ENCODE measurements at regions not wholly inside any gene's neighbourhood (a gene's known extent, or its start where the extent isn't known, plus 50 kb on each side); places are given as distances from the start of the nearest gene placed in this dataset.

DNA sequence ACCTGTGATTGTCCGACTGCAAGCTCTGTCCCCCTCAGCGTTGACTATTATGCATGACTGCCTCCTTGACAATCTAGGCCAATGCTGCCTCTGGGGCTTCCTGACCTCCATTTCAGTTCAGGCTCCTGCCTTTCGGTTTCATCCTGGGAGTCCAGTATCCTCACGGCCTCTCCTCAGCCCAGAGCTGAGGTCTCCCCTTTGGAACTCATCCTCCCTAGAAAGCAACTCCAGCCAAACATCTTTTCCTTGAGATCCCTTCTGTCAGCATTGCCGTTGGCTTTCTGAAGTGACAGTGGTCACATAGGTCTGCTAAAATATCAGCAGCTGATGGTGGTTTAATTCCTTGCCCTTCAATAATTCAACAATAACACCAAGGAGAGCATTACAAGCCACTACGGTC lies 519.1 kb upstream of the NBEA start:
- no peak for DNase-seq

DNA sequence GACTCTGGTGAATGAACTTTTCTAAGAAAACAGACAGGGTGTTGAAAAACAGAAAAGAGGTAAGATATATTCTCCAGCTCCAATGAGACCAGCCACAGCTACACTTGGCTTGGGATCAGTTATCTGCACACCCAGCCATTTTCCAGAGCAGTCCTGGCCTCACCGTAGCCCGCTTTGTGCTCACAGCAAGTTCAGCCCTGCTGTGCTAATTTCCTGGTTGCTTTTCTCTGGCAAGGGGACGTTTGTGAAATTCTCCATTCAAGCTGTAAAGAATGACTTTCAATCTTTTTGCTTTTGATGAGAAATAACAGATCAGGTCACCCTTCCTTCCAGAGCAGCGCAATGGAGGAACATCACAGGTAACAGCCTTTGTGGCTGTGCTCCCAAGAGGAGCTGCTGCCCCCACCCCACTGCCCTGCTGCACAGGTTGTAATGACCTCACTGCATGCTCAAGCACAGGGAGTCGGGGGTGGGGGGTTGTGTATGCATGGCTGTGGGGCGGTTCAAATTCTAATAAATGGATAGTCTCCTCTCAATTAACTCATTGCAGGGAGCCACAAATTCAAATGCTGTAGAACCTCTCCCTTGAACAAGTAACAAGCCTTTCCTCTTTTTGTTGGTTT lies 516.6 kb upstream of the NBEA start:
- no peak for DNase-seq

DNA sequence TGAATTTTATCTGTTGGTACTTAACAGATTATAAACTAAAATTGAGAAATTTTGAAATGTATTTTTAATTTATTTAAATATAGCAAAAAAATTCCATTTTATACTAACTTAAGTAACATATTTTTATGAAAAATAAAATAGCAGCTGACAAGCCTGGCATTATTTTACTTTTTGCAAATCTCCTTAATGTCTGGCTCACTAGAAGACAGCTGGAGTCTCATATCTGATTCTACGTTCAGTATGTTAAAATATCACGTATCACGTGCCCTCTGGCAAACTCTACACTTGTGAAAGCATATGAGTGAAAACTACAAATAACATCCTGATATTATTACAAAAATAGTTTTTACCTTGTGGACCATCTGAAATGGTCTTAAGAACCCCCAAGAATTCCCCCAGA lies 513.2 kb upstream of the NBEA start:
- no peak for DNase-seq

DNA sequence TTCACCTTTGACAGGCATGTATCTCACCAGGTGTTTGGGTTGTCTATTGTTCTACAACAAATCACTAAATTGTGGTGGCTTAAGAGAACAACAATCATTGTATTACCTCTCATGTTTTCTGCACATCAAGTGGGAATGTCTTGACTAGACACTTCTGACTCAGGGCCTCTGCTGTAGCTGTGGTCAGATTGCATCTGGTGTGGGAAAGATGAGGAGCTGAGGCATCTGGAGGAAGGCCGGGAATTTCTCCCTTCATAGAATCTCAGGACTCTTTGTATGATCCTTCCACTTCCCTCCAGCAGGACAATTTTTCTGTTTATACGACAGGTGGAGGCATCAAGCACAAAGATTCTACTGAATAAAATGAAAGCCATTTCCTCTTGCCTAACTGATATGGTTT lies 511.8 kb upstream of the NBEA start:
- DNase-seq = no peak

DNA sequence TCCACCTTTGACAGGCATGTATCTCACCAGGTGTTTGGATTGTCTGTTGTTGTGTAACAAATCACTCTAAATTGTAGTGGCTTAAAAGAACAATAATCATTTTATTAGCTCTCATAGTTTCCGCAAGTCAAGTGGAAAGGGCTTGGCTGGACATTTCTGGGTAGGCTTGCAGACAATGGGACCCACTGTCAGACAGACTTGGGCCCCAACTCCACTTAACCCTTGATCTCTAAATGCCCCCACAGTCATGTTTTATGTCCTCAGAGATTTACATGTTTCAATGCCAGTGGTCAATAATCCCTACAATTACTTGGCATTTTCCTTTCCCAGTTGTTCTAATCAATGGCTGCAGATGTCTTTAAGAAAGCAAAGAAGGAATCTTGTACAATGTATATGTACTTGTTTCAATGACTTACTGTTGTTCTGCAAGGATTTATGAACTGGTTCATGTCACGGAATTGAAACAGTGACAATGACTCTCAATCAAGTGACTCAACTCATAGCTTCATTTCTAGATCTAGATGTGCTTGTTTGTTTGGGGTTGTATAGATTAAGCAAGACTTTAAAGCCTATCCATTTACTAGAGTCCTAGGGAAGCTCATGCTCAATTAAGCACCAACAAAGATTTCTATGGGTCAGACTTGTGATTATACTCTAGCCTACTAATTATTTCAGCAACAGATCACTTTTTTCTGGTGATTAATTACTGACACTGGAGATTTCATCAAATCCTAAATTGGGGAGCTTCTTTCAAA lies 510.1 kb upstream of the NBEA start:
- peak; percentile 82 for DNase-seq

DNA sequence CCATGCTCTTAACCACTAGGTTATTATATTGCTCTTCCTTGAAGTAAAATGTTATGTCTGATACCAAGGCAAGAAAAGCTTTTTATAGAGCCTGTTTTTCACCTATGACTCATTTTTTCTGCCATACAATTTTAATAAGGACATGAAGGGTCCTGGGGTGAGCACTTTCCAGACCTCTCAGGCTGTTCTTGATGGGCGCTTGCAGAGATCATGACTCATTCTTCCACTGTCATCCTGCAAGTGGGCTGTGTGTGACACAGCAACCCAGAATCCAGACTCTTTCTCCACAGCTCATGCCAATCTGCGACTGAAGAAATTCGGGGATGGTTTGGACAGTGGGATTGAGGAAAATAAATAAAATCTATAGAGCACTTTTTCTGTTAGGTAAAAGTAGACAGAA lies 506.7 kb upstream of the NBEA start:
- DNase-seq = no peak

DNA sequence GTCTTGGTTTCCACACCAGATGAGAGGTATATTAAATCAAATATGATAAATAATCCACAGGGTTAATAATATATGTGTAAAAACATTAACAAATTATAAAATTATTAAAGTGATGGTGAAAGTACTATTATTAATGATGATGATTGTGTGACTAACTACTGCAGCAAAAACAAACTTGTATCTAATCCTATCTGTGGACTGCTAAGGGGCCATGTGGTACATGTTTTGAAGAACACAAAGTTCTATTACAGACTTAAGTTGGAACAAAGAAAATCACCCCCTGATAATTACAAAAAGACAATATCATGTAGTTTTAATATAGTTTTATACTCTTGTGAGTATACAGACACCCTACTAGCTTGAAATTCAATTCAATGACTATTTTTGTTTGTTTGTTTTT lies 504.2 kb upstream of the NBEA start:
- DNase-seq = no peak

DNA sequence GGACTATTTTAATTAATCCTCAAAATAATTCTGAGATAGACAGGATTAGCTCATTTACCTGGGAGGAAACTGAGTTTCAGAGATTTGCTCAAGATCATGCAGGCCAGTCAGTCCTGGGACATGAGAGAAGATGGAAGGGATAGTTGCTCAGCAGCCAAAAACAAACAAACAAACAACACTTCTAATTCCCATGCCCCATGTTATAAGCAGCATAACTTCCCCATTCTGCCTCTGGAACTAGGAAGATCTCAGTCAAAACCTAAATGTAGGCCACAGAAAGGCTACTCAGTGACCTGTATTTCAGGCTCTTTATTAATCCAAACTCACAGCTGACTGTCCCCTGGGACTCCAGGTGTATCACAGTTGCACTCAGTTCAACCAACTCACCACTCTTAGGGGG lies 489.2 kb upstream of the NBEA start:
- DNase-seq = no peak

DNA sequence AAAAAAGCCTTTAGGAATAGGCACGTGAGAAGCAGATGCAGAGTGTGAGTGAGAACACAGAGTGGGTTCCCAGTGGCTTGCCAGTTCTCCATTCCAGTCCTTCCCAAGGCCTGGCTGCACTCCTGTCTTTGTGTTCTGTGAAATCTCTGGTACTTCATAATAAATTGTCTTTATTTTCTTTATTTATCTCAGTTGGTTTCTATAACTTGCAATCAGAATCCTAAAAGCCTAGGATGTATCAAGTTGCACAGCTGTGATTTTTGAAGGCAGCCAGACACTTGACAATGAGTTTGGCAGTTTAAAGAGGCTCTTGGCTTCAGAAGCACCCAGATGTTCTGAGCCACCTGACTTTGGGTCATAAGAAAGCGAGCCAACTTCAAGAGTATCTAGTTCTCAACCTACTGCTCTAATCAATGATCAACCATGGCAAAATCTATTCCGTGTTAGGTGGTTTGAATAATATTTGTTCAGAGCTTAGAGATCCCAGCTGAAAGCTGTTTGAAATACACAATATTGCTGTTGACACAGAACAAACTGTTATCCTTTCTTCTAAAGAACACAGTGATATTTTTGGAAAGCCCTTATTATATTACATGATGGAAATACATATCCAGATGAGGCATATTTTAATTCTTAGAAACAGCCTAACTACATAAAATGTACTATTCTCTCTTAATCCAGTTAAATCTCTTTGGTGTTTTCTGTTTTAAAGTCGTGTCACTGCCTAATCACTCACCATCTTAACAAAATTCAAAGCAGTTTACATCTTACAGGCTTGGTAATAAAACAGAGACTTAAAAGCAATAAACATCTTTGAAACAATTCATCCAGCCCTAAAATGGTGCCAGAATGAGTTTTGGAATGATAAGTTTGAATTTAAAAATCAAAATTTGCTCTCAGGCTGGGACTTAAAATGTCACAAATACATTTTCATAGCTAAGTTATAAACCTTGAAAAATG lies 483.0 kb upstream of the NBEA start:
- DNase-seq = no peak

DNA sequence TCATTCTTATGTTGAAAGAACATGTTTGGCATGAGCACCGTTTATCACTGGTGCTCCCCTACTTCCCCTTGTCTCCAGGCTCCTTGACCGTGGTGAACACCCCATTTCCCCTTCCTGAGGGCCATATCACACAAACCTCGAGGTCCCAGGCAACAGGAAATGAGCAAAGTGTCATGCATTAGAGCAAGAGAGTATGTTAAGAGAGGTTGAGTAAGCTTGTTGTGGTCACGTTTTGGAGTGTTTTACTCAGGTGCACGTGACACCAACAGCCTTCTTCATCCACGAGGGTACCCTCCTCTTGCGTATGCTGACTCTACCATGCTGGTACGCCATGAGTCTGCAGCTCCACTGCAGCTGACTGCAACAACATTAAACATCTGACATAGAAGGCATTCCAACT lies 482.2 kb upstream of the NBEA start:
- DNase-seq = no peak

DNA sequence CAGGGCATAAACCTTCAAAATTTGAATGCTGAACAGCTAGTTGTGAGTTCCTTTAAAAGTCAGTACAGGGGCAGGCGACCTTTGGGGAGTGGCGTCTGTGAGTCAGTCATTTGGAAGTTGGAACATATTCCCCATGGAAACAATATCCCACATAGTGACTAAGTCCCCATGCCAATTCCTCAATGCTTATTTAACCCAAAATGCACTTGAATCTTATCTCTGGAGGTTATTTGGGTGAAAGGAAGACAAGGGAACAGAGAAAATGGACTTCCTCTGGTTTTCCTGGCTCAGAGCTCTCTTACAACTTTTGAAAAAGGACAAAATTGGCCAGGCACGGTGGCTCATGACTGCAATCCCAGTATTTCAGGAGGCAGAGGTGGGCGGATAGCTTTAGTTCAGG lies 479.2 kb upstream of the NBEA start:
- DNase-seq = no peak

DNA sequence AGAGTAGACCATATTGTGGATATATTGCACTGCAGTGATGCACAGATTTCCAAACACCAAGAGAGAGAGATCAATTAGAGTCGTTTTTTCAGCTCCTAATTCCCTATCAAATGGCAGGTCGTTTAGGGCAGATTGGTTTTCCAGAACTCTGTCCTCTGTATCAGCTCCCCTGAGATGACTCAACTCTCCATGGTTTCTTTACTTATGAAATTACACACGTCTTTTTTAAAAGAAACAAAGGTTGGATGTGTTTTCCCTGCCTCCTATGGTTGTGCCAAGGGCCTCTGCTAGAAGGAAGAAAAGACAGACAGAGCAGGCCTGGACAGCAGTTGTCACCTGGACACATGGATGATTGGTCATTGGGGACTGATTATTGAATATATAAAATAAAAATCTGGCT lies 478.1 kb upstream of the NBEA start:
- peak; percentile 17 for DNase-seq

DNA sequence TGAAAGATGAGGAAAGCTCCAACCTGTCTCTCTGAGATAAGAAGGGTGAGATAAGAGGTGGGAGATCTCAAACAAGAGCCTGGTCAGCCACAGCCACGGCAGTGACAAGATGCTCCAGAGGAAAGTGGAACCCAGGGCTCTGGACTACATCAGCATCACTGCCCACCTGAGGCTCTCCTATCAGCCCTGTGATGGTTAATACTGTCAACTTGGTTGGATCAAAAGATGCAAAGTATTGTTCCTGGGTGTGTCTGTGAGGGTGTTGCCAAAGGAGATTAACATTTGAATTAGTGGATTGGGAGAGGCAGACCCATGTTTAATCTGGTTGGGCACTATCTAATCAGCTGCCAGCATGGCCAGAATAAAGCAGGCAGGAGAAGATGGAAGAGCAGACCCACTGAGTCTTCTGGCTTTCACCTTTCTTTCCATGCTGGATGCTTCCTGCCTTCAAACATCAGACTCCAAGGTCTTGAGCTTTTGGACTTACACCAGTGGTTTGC lies 476.6 kb upstream of the NBEA start:
- no peak for DNase-seq

DNA sequence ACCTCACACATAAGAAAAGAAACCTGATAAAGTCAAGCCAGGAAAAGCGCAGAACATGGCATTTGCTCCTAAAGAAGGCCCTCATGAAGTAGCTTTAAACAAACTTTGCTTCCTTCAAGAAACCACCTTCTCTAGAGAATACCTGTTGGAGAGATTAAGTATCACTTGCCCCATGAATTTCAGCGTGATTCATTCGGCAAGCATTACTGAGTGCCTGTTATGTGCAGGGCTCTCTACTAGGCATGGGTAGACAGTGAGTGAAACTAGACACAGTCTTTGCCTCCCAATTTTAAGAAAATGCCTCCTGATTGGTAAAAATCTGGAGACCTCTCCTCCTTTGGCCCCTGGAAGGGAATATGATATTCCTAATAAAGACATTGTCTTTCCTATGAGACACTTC lies 475.8 kb upstream of the NBEA start:
- DNase-seq = no peak

DNA sequence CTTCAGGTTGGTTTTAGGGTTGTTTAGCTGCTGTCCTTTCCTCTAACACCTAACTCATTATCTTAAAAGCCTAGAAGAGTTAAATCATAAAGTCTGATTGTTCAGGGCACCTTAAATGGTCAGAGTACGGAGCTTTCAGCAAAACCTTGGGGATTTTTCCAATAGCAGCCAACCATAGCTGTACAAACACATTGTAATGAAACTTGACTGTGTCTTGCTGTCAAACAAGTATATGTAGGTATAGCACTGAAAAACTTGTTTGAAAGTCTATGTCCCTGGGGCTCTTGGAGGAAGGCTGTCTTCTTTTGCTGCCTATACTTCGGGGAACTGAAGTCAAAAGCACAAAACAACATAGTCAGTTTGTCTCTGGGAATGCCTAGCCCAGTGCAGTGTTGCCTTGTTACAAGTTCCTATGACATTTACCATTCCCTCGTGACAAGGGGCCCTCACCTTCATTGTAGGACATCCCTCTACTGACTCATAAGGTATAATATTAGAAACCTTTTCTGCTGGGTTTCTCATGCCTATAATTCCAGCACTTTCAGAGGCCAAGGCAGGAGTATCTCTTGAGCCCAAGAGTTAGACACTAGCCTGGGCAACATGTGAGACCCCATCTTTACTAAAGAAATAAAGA lies 474.5 kb upstream of the NBEA start:
- DNase-seq = no peak

DNA sequence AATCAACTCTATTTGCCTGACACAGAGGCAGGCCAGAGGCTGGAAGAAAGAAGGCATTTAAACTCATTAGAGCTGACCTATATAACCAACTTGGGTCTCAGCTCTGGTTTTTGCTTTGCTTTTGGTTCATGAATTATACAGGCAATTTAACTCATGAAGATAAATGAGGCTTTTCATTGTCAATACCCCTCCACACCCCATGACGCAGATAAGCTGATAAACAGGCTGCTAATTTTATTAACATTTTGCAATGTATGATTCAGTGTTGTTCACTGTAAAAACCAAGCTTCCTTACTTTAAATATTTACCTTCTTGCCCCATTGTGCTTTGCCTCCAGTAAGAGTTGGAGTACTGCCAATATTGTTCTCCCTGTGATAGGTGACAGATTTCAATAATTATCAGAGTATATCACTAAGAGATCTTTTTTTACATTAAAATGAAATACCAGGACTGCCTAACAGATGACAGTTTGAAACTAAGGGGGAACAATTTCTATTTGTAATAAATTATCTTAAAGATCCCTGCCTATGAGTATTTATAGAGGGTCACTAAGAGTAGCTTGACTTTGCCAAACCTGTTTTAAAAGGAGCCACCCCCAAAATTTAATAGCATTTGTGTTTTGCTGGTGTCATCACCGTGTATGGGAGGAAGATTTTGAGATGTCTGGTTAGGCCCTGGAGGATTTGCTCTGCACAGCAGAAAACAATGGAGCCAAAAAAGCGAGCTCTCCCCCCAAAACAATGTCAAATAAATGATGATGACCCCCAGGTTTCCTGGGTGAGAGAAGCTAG lies 472.7 kb upstream of the NBEA start:
- peak; percentile 77 for DNase-seq

DNA sequence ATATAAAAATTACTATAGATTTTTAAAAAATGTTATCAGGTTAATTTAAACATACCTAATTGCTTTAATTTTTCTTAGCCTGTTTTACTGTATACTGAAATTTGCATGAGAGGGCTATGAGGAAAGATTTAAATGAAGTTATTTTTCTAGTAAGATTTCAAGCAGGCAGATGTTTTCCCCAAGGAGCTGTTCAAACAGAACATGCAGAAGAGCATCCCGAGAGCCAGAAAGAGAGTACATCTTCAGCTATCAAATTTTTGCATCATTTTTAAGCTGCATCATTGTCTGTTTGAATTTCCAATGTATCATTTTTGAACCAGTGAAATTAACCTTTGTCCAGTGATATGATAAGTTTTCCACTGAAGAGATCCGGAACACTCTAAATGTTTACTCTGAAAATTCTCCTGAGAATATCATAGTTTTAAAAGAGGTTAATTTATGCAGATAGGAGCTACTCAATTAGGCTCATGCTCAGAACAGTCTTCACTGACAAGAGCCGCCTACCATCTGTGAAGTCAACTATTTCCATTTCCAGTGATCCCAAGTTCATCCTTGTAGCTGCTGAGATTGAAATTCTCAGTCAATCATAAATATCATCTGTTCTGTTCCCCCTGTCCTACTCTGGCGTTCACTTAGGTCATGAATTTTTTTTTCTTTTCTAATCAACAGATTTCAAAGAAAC lies 467.7 kb upstream of the NBEA start:
- DNase-seq = no peak

DNA sequence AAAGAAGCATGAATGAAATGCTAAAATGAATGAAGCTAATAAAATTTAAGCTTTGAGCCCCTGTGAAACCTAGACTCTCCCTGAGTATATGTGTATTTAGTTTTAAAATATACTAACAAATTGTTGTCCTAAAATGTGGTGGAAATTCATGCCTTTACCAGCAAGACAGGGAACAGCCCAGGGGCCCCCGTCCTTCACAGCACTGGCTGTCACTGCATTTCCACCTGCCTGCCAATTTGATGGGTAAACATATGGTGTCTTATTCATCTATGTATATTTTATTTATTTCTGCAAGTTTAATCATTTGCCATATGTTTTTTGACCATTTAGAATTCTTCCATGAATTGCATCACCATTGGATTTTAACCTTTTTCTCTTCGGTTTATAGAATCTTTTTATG lies 463.7 kb upstream of the NBEA start:
- DNase-seq = no peak

DNA sequence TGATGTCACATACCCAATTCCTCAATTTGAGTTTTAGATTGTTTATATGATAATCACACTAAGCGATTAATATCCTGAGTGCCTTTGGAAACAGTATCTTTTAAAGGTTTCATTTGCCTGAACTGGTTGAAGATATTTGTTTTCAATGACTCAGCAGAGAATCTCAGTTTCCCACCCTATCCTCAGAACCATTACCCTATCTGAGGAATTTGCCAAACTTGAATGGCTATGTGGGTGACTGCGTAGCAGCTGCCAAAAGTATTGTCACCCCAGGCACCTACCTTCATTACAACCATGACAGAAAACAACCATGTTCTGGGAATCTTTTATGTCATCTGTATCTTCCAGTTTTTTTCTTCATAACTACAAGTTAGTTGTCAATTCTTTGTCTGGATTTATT lies 440.1 kb upstream of the NBEA start:
- no peak for DNase-seq

DNA sequence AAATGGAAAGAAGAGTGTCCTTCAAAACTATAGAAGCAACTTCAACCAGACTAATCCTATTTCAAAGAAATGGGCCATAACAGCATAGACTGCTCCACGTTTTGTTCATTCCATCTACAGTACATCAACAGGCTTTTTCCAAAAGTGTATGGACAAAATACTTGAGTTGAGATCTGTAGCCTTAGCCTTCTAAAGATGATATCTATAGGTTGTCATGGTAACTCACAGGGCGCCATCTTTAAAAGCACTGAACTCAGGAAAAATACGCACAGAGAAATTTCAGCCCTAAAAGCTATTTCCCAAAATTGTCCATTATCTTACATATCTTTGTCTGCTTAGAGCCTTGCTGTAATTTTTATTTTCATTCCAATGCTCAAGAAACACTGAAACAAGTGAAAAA lies 439.4 kb upstream of the NBEA start:
- no peak for DNase-seq

DNA sequence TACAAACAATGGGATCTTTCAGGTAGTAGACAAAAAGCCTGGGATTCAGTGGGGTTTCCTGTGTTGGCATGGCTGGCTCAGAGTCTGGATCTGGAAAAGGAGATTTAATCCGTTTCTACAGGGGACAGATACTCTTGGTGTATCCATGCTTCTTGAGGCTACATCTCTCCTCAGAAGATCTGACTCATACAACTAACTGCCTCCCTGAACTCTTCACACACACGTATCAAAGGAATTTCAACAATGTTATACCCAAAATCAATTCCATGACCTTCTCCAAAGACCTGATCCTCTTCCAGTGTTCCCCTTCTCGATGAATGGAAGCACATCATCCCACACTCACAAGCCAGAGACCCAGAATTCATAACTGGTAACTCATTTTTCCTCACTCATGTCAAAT lies 435.3 kb upstream of the NBEA start:
- no peak for DNase-seq

DNA sequence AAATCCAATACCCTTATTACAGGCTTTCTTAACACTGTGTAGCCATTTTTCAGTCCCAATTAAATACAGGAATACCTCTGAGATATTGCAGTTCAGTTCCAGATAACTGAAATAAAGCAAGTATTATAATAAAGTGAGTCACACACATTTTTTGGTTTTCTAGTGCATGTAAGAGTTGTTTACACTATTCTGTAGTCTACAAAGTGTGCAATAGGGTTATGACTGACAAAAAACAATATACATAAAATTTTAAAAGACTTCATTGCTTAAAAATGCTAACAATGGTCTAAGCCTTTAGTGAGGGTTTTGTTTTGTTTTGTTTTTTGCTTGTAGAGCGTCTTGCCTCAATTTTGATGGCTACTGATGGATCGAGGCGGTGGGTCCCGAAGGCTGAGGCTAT lies 434.4 kb upstream of the NBEA start:
- DNase-seq = no peak
